ENCODE measurements at regions not wholly inside any gene's neighbourhood (a gene's known extent, or its start where the extent isn't known, plus 50 kb on each side); places are given as distances from the start of the nearest gene placed in this dataset.
"Not testable (repeated sequence)": the region's sequence is repeated elsewhere in the genome, so short reads cannot be mapped to it uniquely, and the experiment has no call there.

DNA sequence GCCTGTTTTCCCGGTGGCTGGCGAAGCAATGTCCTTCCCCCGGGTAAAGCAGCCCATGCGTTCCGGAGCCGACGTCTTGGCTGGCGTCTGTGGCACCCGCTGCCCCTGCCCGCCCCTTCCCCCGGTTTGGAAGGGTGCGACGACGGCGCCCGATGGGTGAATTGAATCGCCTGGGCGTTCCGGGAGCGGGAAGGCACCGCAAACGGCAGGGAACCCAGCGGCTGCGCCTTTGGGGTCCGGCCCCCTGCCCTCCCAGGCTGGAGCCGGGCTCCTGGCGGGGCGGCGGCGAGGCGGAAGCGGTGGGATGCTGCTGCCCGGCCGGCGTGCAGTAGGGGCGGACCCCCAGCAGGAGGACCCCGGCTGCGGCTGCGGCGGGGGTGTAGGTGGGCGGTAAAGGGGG is 123.6 kb upstream of the RHOU start:
- DNase-seq, result not testable (repeated sequence)

DNA sequence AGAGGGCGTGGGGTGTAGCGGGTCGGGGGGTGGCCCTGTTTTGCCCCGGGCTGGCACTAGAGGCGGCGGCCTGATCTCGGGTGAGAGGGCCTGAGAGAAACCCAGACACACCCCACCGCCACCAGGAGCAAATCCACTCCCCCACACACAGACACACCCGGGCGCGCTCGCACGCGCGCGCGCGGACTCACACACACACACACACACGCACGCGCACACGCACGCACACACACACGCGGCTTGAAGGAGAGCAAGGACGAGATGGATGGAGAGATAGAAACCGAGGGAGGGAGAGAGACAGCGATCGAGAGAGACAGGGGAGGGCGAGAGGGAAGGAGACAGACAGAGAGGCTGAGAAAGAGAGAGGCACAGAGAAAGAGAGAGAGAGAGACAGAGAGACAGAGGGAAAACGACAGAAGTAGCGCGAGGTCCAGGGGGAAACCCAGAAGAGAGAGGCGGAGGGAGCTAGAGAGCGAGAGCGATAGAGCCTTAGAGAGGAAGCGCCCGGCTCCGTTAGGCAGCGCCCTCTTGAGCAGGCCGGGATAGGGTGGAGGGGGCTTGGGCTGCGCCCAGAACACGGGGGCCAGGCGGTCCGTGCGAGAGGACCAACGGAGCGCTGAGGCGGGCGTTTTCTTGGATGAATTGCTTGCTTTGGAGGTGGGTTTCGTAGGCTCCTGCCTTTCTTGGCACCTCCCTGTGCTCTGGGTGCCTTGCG is 113.1 kb upstream of the RHOU start:
- DNase-seq, result not testable (repeated sequence)

DNA sequence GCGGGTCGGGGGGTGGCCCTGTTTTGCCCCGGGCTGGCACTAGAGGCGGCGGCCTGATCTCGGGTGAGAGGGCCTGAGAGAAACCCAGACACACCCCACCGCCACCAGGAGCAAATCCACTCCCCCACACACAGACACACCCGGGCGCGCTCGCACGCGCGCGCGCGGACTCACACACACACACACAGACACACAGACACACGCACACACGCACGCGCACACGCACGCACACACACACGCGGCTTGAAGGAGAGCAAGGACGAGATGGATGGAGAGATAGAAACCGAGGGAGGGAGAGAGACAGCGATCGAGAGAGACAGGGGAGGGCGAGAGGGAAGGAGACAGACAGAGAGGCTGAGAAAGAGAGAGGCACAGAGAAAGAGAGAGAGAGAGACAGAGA is 108.8 kb upstream of the RHOU start:
- not testable (repeated sequence) for DNase-seq

DNA sequence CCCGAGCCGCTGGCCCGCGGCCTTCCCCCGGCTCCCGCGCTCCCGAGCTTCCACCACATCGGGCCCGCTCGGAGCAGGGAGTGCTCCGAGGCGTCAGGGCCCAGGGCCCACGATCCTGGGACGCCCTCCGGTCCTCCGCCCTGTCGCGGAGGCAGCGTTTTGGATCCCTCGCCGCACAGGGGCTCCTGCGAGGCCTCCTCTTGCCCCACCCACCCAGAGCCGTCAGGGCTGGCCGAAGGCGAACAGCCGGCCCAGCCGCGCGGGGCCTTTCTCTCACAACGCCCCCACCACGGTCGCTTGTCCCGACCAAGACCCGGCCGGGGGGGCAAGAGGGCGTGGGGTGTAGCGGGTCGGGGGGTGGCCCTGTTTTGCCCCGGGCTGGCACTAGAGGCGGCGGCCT is 102.4 kb upstream of the RHOU start:
- DNase-seq, result peak; percentile 29 to 57

DNA sequence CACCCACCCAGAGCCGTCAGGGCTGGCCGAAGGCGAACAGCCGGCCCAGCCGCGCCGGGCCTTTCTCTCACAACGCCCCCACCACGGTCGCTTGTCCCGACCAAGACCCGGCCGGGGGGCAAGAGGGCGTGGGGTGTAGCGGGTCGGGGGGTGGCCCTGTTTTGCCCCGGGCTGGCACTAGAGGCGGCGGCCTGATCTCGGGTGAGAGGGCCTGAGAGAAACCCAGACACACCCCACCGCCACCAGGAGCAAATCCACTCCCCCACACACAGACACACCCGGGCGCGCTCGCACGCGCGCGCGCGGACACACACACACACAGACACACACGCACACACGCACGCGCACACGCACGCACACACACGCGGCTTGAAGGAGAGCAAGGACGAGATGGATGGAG is 100.0 kb upstream of the RHOU start:
- DNase-seq, result peak; percentile 12 to 44

DNA sequence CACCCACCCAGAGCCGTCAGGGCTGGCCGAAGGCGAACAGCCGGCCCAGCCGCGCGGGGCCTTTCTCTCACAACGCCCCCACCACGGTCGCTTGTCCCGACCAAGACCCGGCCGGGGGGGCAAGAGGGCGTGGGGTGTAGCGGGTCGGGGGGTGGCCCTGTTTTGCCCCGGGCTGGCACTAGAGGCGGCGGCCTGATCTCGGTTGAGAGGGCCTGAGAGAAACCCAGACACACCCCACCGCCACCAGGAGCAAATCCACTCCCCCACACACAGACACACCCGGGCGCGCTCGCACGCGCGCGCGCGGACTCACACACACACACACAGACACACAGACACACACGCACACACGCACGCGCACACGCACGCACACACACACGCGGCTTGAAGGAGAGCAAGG is 97.8 kb upstream of the RHOU start:
- peak; percentile 16 to 23 for DNase-seq

DNA sequence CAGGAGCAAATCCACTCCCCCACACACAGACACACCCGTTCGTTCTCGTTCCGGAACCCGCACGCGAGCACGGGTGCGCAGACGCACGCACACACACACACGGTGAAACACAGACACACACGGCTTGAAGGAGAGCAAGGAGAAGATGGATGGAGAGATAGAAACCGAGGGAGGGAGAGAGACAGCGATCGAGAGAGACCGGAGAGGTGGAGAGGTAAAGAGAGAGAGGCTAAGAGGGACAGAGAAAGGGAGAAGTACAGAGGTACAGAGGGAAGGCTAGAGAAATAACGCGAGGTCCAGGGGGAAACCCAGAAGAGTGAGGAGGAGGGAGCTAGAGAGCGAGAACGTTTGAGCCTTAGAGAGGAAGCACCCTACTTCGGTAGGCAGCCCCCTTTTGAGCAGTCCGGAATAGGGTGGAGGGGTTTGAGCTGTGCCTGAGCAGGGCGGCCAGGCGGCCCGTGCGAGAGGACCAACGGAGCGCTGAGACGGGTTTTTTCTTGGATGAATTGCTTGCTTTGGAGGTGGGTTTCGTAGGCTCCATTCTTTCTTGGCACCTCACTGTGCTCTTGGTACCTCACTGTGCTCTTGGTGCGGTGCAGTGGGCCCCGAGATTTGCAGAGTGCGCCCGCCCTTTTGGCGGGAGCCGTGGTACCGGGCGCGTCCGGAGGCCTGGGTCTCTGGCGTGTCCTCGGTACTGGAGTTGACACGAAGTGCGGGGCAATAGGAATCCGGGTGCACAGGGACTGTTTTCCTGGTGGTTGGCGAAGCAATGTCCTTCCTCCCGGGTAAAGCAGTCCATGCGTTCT is 88.4 kb upstream of the RHOU start:
- DNase-seq, result peak; percentile 42 to 54

DNA sequence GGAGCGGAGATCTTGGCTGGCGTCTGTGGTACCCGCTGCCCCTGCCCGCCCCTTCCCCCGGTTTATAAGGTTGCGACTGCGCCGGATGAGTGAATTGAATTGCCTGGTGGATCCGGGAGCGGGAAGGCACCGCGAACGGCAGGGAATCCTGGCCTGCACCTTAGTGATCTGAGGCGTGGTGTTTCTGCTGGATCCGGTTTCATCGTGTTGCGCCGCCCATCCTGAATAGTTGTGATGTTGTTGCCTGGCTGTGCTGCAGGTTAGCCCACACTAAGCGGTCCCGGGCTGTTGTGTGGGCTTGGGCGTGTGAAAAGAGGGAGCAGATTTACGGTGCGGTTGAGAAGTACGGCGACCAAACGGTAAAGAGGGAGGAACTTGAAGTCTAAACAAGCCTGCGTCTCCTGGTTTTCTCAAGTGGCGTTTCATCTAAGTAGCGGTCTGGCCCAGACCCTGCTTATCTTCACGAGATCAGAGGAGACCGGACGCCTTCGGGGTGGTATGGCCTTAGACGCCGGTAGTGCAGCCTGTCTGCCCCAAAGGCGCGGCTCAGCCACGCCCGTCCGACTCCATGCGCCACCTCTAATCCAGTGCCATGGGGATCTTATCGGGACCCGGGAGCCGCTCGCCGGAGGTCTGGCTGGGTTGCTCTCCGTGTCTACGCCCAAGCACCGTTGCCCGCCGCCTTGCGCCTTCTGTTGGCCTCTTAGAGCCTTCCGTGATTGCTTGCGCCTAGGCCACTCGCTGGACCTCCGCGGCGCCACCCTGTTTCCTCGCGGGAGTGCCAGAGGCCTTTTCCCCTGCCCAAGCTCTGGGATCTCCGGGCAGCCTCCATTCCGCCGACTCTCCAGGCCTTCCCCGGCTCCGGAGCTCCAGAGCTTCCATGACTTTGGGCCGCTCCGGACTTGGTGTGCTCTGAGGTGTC is 87.5 kb upstream of the RHOU start:
- peak; percentile 21 to 36 for DNase-seq

DNA sequence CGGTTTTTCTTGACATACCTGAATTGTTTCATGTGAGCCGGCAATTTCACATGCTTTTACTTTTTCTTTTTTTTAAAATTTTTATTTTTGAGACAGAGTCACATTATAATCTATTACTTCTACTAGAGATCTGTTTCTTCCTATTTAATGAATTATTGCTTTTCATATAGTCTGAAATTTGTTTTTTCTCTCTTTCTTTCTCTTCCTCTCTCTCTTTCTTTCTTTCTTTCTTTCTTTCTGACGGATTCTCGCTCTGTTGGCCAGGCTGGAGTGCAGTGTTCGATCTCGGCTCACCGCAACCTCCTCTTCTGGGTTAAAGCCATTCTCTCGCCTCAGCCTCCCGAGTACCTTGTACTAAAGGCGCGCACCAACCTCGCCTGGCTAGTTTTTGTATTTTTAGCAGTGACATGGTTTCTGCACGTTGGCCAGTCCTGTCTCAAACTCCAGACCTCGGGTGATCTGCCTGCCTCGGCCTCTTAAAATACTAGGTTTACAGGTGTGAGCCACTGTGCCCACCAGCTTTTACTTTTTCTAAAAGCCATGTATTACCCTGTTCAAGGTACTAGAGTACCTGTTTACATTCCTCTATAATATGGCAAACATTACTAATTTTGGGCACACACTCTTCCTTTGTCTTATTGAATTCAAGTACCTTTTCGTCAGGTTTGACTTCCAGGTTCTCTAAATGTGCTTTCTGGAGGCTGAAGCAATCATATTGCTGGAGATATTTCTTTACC is 86.5 kb upstream of the RHOU start:
- DNase-seq, result no peak

DNA sequence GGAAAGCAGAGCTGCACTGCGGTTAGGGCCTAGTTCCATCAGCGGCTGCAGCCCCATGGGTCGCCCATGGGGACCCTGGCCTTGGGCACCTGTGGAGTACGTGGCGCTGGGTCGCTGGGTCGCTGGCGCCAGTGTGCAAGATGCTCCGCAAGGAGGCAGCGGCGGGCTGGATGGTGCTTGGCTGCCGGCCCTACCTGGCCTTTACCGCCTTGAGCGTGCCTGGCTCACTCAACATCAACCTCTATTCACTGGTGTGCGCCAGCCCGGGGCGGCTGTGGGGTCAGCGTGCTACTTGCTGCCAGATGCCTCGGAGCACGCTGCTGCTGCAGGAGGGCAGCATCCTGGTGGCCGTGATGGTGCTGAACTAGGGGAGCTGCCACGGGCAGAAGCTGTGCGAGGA is 85.1 kb upstream of the RHOU start:
- peak in 1 of 2 experiments; percentile 4 for DNase-seq

DNA sequence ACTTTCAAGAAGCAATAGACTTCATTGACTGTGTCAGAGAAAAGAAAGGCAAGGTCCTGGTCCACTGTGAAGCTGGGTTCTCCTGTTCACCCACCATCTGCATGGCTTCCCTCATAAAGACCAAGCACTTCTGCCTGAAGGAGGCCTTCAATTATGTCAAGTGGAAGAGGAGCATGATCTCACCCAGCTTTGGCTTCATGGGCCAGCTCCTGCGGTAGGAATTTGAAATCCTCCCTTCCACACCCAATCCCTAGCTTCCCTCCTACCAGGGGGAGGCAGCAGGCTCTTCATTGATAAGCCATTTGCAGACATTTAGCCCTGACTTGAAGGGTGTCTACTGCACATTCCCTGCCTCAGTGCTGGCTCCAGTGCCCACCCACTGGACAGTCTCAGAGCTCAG is 84.3 kb upstream of the RHOU start:
- no peak for DNase-seq

DNA sequence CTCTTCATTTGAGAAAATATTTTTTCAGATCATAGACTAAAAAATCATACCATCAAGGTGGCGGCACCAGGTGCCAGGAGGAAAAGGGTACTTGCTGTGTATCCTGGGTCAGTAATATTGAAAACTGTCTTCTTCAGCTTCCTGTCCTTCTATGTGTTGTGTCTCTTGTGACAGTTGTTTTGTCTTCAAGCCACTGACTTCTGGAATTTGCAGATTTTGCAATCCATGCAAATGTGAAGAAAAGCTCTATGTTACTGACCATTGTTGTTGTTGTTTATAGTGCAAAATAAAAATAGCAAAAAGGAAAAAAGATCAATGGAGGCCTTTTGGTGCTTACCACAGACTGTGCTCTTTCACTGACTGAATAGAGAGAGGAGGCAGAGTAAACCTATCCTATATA is 83.2 kb upstream of the RHOU start:
- no peak for DNase-seq

DNA sequence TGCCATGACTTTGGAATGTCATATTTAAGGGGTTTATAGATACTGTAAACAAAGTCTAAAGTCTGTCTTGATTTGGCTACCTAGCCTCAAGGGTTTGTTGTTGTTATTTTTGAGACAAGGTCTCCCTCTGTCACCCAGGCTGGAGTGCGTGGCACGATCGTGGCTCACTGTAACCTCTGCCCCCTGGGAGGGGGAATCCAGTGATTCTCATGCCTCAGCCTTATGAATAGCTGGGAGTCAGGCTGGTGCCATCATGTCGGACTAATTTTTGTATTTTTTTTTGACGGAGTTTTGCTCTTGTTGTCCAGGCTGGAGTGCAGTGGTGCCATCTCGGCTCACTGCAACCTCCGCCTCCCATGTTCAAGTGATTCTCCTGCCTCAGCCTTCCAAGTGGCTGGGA is 82.2 kb upstream of the RHOU start:
- not testable (repeated sequence) for DNase-seq

DNA sequence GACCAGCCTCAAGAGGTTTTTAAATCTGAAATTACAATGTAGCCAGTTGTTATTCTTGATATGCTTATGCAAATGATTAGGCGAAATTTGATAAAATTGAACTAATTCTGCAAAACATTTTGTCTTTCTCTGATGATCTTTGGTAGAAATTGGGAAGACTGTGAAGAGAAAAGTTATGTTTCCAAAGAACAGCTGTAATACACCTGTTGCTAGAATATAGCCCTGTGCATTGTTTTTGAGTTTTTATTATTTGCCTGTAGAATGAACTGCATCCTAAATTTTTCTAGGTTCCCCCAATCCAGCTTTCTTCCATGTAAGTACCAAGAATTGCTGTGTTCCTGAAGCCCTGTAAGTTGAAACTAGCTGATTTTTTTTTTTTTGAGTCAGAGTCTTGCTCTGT is 81.5 kb upstream of the RHOU start:
- DNase-seq, result no peak

DNA sequence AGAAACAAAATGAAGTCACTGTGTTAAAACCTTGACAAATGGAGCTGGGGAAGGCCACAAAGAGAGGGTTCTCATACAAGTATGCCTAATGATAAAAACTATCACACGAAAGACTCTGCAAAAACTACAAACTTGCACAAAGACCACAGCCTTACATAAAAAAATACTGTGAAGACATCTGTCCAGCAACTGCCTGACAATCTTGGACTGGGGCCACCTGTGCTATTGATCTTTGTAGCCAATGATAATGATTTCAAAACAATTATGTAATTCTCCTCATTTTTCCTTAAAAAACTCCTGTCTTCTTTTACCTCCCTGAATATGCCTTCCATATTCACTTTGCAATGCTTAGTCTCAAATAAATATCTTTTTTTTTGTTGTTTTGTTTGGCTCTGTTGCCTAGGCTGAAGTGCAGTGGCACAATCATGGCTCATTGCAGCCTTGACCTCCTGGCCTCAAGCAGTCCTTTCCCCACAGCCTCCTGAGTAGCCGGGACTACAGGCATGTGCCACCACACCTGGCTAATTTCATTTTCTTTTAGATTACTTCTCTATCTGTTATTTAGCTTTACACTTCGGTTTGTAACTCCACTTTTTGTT is 79.4 kb upstream of the RHOU start:
- no peak for DNase-seq

DNA sequence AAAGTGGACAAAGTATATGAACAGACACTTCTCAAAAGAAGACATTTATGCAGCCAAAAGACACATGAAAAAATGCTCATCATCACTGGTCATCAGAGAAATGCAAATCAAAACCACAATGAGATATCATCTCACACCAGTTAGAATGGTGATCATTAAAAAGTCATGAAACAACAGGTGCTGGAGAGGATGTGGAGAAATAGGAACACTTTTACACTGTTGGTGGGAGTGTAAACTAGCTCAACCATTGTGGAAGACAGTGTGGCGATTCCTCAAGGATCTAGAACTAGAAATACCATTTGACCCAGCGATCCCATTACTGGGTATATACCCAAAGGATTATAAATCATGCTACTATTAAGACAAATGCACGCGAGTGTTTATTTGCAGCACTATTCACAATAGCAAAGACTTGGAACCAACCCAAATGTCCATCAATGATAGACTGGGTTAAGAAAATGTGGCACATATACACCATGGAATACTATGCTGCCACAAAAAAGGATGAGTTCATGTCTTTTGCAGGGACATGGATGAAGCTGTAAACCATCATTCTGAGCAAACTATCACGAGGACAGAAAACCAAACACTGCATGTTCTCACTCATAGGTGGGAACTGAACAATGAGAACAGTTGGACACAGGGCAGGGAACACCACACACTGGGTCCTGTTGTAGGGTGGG is 73.1 kb upstream of the RHOU start:
- DNase-seq, result not testable (repeated sequence)

DNA sequence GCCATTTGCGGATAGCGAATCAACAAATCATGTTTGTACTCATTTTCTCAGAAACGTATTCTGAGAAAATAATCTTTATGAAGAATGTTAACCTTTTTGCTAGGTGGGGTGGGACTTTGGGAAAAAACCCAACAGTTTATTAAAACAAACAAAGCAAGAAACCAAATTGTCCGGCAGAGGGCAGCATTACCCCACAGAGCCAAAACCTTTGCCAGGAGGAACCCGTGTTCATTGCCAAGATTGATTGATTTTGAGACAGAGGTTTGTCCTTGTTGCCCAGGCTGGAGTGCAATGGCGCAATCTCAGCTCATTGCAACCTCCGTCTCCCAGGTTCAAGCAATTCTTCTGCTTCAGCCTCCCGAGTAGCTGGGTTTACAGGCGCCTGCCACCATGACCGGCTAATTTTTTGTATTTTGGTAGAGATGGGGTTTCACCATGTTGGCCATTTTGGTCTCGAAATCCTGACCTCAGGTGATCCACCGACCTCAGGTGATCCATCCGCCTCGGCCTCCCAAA is 70.8 kb upstream of the RHOU start:
- peak; percentile 83 to 87 for DNase-seq

DNA sequence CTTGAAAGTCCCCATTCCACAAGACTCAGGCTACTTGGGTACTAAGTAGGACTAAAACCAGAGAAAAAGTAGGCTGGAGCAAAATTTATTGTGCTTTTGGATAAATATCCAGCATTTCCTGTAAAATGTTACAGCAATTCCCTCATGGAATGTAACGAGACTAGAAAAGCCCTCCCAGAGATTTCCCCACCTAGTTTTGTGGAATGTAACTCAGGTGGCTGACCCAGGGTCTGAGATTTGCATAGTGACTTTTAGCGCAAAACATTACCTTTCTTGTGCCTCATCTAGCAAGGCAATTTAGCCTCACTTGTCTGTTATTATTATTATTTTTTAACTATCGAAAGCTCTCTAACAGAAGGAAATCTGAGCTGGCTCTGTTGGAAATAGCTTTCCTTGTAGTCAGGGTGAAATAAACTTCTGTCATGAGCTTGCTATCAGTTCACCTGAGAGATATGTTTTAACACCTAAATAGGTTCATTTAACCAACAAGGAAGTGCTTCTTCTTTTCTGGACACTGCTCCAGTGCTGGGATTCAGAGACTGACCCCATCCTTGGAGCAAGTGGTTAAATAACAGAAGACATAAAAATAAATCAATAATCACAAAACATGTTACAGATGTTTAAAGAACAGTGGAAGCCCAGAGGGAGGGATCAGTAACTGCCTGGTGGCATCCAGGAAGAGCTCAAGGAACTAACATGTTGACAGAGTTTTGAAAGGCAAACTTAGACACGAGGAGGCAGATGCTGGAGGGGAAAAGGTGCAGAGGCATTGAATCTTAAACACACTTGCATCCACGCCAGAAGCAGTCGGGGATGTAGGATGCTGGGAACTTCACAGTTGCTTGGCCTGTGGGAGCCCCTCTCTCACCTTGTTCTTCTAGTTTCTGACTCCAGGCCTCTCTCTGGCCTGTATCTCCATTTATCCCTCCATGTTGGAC is 68.3 kb upstream of the RHOU start:
- no peak for DNase-seq

DNA sequence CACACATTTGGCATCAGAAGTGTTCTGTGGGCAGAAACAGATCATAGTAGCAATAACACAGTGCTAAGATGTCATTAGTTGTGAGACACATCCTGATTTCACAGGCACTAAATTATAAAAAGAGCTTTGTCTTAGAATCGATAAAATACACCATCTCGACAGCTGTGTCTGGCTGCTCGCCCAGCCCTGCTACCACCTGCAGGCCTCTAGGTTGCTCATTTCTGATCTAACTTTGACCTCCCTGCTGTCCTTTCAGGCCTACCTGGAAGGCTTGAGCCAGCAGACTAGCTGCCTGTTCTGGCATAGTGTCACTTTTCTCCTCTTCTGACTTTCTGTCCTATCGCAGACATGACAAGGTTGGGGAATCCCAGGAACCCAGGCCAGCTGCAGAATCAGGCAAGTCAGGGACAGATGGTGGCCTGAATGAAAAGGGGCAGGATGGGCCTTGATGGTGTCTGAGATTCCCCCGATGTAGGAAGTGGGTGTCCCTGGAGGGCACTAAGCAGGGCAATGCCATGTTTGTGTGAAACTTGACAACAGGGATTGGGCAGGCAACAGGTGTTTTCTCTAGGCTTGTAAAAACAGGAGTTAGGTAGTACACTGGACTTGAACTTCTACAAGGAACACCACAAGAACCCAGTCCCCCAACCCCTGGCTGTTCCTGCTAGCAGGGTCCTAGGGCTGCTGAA is 66.6 kb upstream of the RHOU start:
- DNase-seq, result no peak

DNA sequence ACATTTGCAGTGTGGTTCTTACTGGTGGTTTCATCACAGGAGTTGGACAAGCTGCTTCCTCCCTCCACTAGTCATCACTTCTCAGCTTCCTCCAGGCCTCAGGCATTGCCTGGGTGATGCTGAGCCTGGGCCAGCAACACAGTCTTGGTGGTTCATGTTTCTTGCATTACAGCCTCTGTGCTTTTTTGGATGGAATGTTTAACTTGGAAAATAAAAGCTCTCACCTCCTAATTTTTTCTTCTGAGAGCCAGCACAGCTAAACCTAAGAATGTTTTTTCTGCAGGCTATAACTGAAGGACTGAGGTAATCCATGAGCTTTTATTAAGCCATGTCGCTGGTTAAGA is 66.1 kb upstream of the RHOU start:
- DNase-seq, result no peak
